ENCODE measurements at regions not wholly inside any gene's neighbourhood (a gene's known extent, or its start where the extent isn't known, plus 50 kb on each side); places are given as distances from the start of the nearest gene placed in this dataset.

GRCh38 chr3:88984256-88984655 is 123.2 kb upstream of the EPHA3 start:
- no peaks in the 10 kb centered on the region for H3K36me3 Mint-ChIP-seq (ENCODE audit: low read depth)
- H2AFZ ChIP-seq, result no peak overlapping the region
- no peaks in the 10 kb centered on the region for H3K4me1 ChIP-seq (ENCODE audit: insufficient read depth)
- no peak overlapping the region for H3K4me2 ChIP-seq
- H3K27me3 ChIP-seq (ENCODE audit: insufficient read depth), result no peaks in the 10 kb centered on the region
- no peaks in the 10 kb centered on the region for H3K27me3 Mint-ChIP-seq (ENCODE audit: insufficient read depth, low read depth, poor library complexity)
- H3K9me2 ChIP-seq (ENCODE audit: insufficient read depth), result peaks cover 6% of the 10 kb centered on the region; the same call in 1 of the 2 replicates
- no peaks in the 10 kb centered on the region for H4K20me1 ChIP-seq (replicated peaks; ENCODE audit: insufficient read depth)
- no peaks in the 10 kb centered on the region for H3F3A ChIP-seq (replicated peaks; ENCODE audit: low read depth)
- no peak for DNase-seq (ENCODE audit: low spot score)
- no peaks in the 10 kb centered on the region for H3K4me1 Mint-ChIP-seq
- H3K79me2 ChIP-seq (replicated peaks; ENCODE audit: insufficient read depth), result no peaks in the 10 kb centered on the region
- ATAC-seq, result no peak
- no peak overlapping the region for H3K4me3 Mint-ChIP-seq
- TF ChIP-seq ZNF114 (CRISPR knock-in tag; IDR thresholded peaks at IDR 0.05), result no peak
- TF ChIP-seq NANOG (IDR thresholded peaks at IDR 0.05; ENCODE audit: borderline replicate concordance), result no peak
- no peak for TF ChIP-seq CREB1 (CRISPR knock-in tag; IDR thresholded peaks at IDR 0.05; ENCODE audit: low read depth)
- TF ChIP-seq CTCF (conservative IDR thresholded peaks at IDR 0.05; ENCODE audit: low read depth in 2 of 2), result no peak
- no peak for TF ChIP-seq JUNB (IDR thresholded peaks at IDR 0.05; ENCODE audit: unreplicated experiment)
- TF ChIP-seq REST (IDR thresholded peaks at IDR 0.05; ENCODE audit: unreplicated experiment), result no peak
- no peak for TF ChIP-seq ETS1 (IDR thresholded peaks at IDR 0.05)
- TF ChIP-seq ZNF331 (CRISPR knock-in tag; IDR thresholded peaks at IDR 0.05; ENCODE audit: low read depth), result no peak
- TF ChIP-seq STAT1 (IDR thresholded peaks at IDR 0.05; ENCODE audit: unreplicated experiment), result no peak
- TF ChIP-seq POLR2AphosphoS5 (IDR thresholded peaks at IDR 0.05; ENCODE audit: low read depth), result no peak
- TF ChIP-seq ZNF462 (CRISPR knock-in tag; IDR thresholded peaks at IDR 0.05), result no peak
- no peak for TF ChIP-seq EZH2phosphoT487 (IDR thresholded peaks at IDR 0.05; ENCODE audit: unreplicated experiment)
- no peak for TF ChIP-seq EZH2 (IDR thresholded peaks at IDR 0.05; ENCODE audit: low read depth, unreplicated experiment)
- H3K36me3 ChIP-seq (ENCODE audit: insufficient read depth), result no peaks in the 10 kb centered on the region
- no peak overlapping the region for H3K27ac Mint-ChIP-seq
- H3K9me3 Mint-ChIP-seq, result no peaks in the 10 kb centered on the region
- no peak overlapping the region for H3K4me3 ChIP-seq
- H3K27ac ChIP-seq (ENCODE audit: low read depth), result no peak overlapping the region

Measured in GM23338 (cell line).